HepG2 (cell line): ENCODE measurements at regions not wholly inside any gene's neighbourhood (a gene's known extent, or its start where the extent isn't known, plus 50 kb on each side); places are given as distances from the start of the nearest gene placed in this dataset.

Experiments
- ATAC-seq: fragments of 200-7000 bp; cut with Tn5 transposase; 3 replicates; pipeline ENCODE4 v1.9.1; 2020; ENCODE audit warnings: mild to moderate bottlenecking, moderate library complexity
- BruUV-seq: library from RNA; stranded (reverse); fragments of 400-500 nt; replicated peaks from 2 replicates; lab custom pipeline; 2021; lab: Mats Ljungman, UMichigan
- CTCF ChIA-PET: fragments of 300-600 bp; formaldehyde crosslinking; extraction: SDS; loops from one replicate; lab custom pipeline; 2021; ENCODE audit warnings: low total read pairs, inconsistent platforms, low intra/inter-chr PET ratio; lab: Yijun Ruan, JAX
- POLR2A ChIA-PET: fragments of 350-600 bp; sonication (Branson Sonifier 250); formaldehyde crosslinking; loops from one replicate; lab custom pipeline; 2020; ENCODE audit warnings: antibody characterized with exemption, inconsistent platforms; lab: Yijun Ruan, JAX
- DNase-seq: peaks from one replicate; pipeline ENCODE4 v3.0.0-alpha.2; 2015; ENCODE audit warnings: low spot score
- FAIRE-seq: peaks from 3 replicates; lab custom pipeline; 2011; peaks lifted over from hg19 to GRCh38; lab: Jason Lieb, UNC
- H2AFZ ChIP-seq: one replicate; pipeline ENCODE4 v1.6.1; 2011; ENCODE audit warnings: low read length, inconsistent platforms
- H3K27ac ChIP-seq: fragments of 300-600 bp; 3 replicates; pipeline ENCODE4 v1.8.0; 2011; ENCODE audit warnings: mixed run types, mild to moderate bottlenecking, mixed read lengths, low read length, inconsistent platforms; ENCODE audit not compliant: insufficient read depth; ENCODE audit errors: extremely low read length
- H3K27me3 ChIP-seq, 2 experiments: fragments of 200-600 bp in 1 of 2; 2 replicates in 1 of 2; 3 replicates in 1 of 2; pipeline versions ENCODE4 v1.6.0 to v1.8.0; 2011; ENCODE audit warnings: low read length in 2 of 2, mild to moderate bottlenecking in 2 of 2, moderate library complexity in 2 of 2, inconsistent platforms in 1 of 2; ENCODE audit not compliant: insufficient read depth in 2 of 2, control insufficient read depth in 1 of 2
- H3K36me3 ChIP-seq, 2 experiments: fragments of 200-600 bp in 1 of 2; replicated peaks in 1 of 2; 2 replicates in 1 of 2; 3 replicates in 1 of 2; pipeline versions ENCODE4 v1.5.1 to v1.8.0; 2011; ENCODE audit warnings: low read length in 2 of 2, inconsistent platforms in 1 of 2; ENCODE audit not compliant: insufficient read depth in 2 of 2, control insufficient read depth in 1 of 2
- H3K4me1 ChIP-seq: 2 replicates; pipeline ENCODE4 v1.5.1; 2012; ENCODE audit warnings: low read length, inconsistent platforms; ENCODE audit not compliant: insufficient read depth
- H3K4me2 ChIP-seq: 2 replicates; pipeline ENCODE4 v1.6.0; 2011; ENCODE audit warnings: low read depth, low read length, inconsistent platforms
- H3K4me3 ChIP-seq, 3 experiments: fragments of 200-600 bp in 1 of 3; sonication (generic), shearing (Covaris generic) in 1 of 3; replicated peaks in 1 of 3; 2 replicates each; pipeline ENCODE4 v1.5.1; 2011 to 2016; ENCODE audit warnings: low read length in 3 of 3, inconsistent platforms in 2 of 3, low read depth in 2 of 3, mild to moderate bottlenecking in 2 of 3, control low read depth in 1 of 3, mixed read lengths in 1 of 3; ENCODE audit not compliant: insufficient read depth in 1 of 3
- H3K79me2 ChIP-seq: one replicate; pipeline ENCODE4 v1.6.1; 2011; ENCODE audit warnings: low read length, inconsistent platforms; ENCODE audit not compliant: insufficient read depth
- H3K9ac ChIP-seq: 2 replicates; pipeline ENCODE4 v1.6.0; 2011; ENCODE audit warnings: mild to moderate bottlenecking, low read depth, low read length, inconsistent platforms; ENCODE audit not compliant: insufficient read depth
- H3K9me3 ChIP-seq: 2 replicates; pipeline ENCODE4 v1.5.1; 2012; ENCODE audit warnings: mild to moderate bottlenecking, low read length
- H4K20me1 ChIP-seq: 2 replicates; pipeline ENCODE4 v1.6.0; 2011; ENCODE audit warnings: inconsistent platforms, mild to moderate bottlenecking, low read length, moderate library complexity; ENCODE audit not compliant: insufficient read depth
- ATF6 ChIP-seq: sonication (generic); formaldehyde crosslinking; conservative IDR thresholded peaks from 2 replicates; pipeline ENCODE4 v1.4.0; 2020; ENCODE audit warnings: missing genetic modification reagents
- BHLHE40 ChIP-seq: IDR thresholded peaks from 2 replicates; pipeline ENCODE4 v1.6.1; 2011; ENCODE audit warnings: low read length, improper control_type of control experiment
- CENPBD1 ChIP-seq: sonication (generic); formaldehyde crosslinking; IDR thresholded peaks from 2 replicates; pipeline ENCODE4 v1.8.0; 2022; ENCODE audit warnings: missing genetic modification reagents, low read depth, mild to moderate bottlenecking, borderline replicate concordance
- FOXC1 ChIP-seq: sonication (generic); formaldehyde crosslinking; IDR thresholded peaks from 2 replicates; pipeline ENCODE4 v1.8.0; 2022; ENCODE audit warnings: mild to moderate bottlenecking, missing genetic modification reagents, borderline replicate concordance
- MED13 ChIP-seq: sonication (generic); formaldehyde crosslinking; IDR thresholded peaks from 2 replicates; pipeline ENCODE4 v1.5.0; 2020; ENCODE audit warnings: missing genetic modification reagents
- NFE2 ChIP-seq: sonication (generic); formaldehyde crosslinking; IDR thresholded peaks from 2 replicates; pipeline ENCODE4 v1.4.0; 2020; ENCODE audit warnings: missing genetic modification reagents
- PLSCR1 ChIP-seq: sonication (generic); formaldehyde crosslinking; IDR thresholded peaks from 2 replicates; pipeline ENCODE4 v1.5.0; 2020; ENCODE audit warnings: missing genetic modification reagents, mild to moderate bottlenecking, borderline replicate concordance
- ZFY ChIP-seq: sonication (generic); formaldehyde crosslinking; IDR thresholded peaks from 2 replicates; pipeline ENCODE4 v1.4.0; 2020; ENCODE audit warnings: missing genetic modification reagents
- ZNF597 ChIP-seq: sonication (generic); formaldehyde crosslinking; IDR thresholded peaks from 2 replicates; pipeline ENCODE4 v1.5.0; 2020; ENCODE audit warnings: missing genetic modification reagents
- ZNF777 ChIP-seq: sonication (generic); formaldehyde crosslinking; IDR thresholded peaks from 2 replicates; pipeline ENCODE4 v1.4.0; 2020; ENCODE audit warnings: missing genetic modification reagents
- WGBS: methylation state at CpG from one replicate; pipeline ENCODE4 v1.1.6; 2017; ENCODE audit warnings: low lambda C conversion rate; 5-methylcytosine and 5-hydroxymethylcytosine counted together
- in situ Hi-C: cut with HindIII; loops from 2 replicates; pipeline ENCODE4 v1.10.0; 2017; ENCODE audit warnings: low pct_unique_long_range_greater_than_20kb; ENCODE audit not compliant: extremely low pct_ligation_motif_present
- intact Hi-C: fragments of 100-400 bp; cut with micrococcal nuclease; formaldehyde crosslinking; loops from one replicate; pipeline ENCODE4 v1.10.0; 2022; ENCODE audit not compliant: unreplicated experiment

- Histone ChIP-seq H3K27me3 (no peaks in the 10 kb centered on the region), H2AFZ (no peak overlapping the region), H3K4me1 (no peaks in the 10 kb centered on the region), H3K4me3 (no peak overlapping the region), H3K4me2 (no peak overlapping the region), H3K27ac (no peak overlapping the region)
- DNase-seq (no peak), FAIRE-seq (no peak)
- BruUV-seq, result no TSS peak
- ChIA-PET POLR2A (no interaction called here), CTCF (no interaction called here)
- TF ChIP-seq PLSCR1 (CRISPR knock-in tag), result no peak
- no peak for TF ChIP-seq ZNF777 (CRISPR knock-in tag)
- no peak for TF ChIP-seq ZNF597 (CRISPR knock-in tag)
- TF ChIP-seq, all 625 proteins: peak for 0
- no peak for ATAC-seq
- Histone ChIP-seq H4K20me1 (no peaks in the 10 kb centered on the region), H3K79me2 (no peaks in the 10 kb centered on the region), H3K9ac (no peak overlapping the region), H3K9me3 (peaks cover 91% of the 10 kb centered on the region), H3K36me3 (no peaks in the 10 kb centered on the region)
- 15% methylated on average over 3 of the region's 4 CpGs for WGBS
- intact Hi-C loops, result no loop called here
- in situ Hi-C loops, result no loop called here
Observed at GRCh38 chr7:145893925-145894535, 222.6 kb upstream of the CNTNAP2 start.

GRCh38 chr7:145884716-145885514 lies 231.7 kb upstream of the CNTNAP2 start:
- no peak for ATAC-seq
- Histone ChIP-seq H3K4me3 (no peak overlapping the region), H3K79me2 (no peaks in the 10 kb centered on the region), H3K9ac (no peak overlapping the region), H3K27me3 (no peaks in the 10 kb centered on the region), H3K4me2 (no peak overlapping the region), H3K9me3 (peaks cover 88% of the 10 kb centered on the region), H2AFZ (no peak overlapping the region), H4K20me1 (no peaks in the 10 kb centered on the region), H3K36me3 (no peaks in the 10 kb centered on the region), H3K27ac (no peak overlapping the region), H3K4me1 (no peaks in the 10 kb centered on the region)
- no TSS peak for BruUV-seq
- ChIA-PET CTCF (no interaction called here), POLR2A (no interaction called here)
- no peak for DNase-seq
- intact Hi-C loops (no loop called here), in situ Hi-C loops (no loop called here)
- FAIRE-seq, result no peak
- 4% methylated on average over 5 of the region's 5 CpGs for WGBS
- TF ChIP-seq CENPBD1 (CRISPR knock-in tag) (no peak), BHLHE40 (no peak), ATF6 (CRISPR knock-in tag) (no peak), NFE2 (CRISPR knock-in tag) (no peak), MED13 (CRISPR knock-in tag) (no peak), FOXC1 (no peak), ZFY (CRISPR knock-in tag) (no peak)
